DMS 273 (cell line): ENCODE measurements at regions not wholly inside any gene's neighbourhood (a gene's known extent, or its start where the extent isn't known, plus 50 kb on each side); places are given as distances from the start of the nearest gene placed in this dataset.

Experiments
- DNase-seq: peaks from one replicate; lab custom pipeline; 2025; ENCODE audit not compliant: unreplicated experiment; lab: John Stamatoyannopoulos, UW

GRCh38 chr6:113271437-113271836 lies 585.7 kb upstream of the MARCKS start:
- DNase-seq = no peak

DNA sequence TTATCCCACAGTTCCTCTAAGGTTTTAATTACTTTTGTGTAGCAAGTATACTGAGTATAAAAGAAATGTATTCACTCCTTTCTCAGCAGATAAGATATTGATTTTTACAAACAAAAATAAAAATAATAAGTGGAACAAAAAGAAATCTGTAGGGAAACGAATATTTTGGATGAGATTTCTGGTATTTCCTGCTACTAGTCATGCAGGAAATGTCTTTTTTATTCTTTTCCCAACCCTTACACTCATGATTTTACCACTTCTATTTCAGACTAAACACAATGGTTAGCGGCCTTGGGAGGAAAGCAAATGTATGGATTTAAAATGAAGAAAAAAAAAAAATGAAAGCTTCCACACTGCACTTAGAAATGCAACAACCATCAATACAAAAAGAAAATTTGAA lies 580.5 kb upstream of the MARCKS start:
- DNase-seq = no peak

GRCh38 chr6:113277111-113277510 lies 580.0 kb upstream of the MARCKS start:
- no peak for DNase-seq

- DNase-seq = no peak
Measured at GRCh38 chr6:113281014-113281413, 576.1 kb upstream of the MARCKS start.

- DNase-seq = no peak
Measured at GRCh38 chr6:113281431-113281830, 575.7 kb upstream of the MARCKS start.

- no peak for DNase-seq
Measured at GRCh38 chr6:113287396-113287795, 569.7 kb upstream of the MARCKS start.

DNA sequence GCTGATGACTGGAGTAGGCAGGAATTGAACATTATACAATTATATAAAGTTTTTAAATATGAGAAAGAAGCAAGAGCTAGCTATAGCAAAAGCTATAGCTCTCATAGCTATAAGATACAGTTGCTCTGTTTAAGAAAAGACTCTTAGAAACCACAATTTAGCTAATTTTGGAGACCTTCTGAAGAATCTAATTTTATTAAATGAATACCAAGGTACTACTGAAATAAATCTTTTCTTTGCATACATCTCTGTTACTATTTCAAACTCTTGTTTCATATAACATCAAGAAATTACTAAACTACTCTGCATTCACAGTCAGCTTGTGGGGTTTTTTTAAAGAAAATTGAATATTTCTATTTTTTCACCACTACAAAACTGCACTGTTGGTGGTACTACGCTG lies 568.7 kb upstream of the MARCKS start:
- DNase-seq = no peak

DNA sequence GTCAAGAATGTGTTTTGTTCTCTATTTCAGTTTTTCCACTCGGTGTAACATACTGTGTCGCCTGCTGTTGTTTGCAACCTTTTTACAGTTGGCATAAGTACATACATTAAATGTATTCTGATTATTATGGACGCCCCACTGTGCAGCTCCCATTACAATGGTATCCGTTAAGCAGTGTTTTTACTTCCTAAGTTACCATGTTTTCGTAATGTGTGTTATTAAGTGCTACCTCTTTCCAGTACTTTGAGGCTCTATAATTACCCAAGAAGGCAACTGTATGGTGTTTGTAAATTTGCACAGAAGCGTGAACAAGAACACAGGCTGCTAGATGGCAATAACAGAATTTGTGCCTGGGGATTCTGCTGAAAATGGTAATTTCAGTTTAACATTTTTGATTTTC lies 568.0 kb upstream of the MARCKS start:
- DNase-seq = peak; percentile 27

- DNase-seq = no peak
Measured at GRCh38 chr6:113290684-113291083, 566.5 kb upstream of the MARCKS start.

DNA sequence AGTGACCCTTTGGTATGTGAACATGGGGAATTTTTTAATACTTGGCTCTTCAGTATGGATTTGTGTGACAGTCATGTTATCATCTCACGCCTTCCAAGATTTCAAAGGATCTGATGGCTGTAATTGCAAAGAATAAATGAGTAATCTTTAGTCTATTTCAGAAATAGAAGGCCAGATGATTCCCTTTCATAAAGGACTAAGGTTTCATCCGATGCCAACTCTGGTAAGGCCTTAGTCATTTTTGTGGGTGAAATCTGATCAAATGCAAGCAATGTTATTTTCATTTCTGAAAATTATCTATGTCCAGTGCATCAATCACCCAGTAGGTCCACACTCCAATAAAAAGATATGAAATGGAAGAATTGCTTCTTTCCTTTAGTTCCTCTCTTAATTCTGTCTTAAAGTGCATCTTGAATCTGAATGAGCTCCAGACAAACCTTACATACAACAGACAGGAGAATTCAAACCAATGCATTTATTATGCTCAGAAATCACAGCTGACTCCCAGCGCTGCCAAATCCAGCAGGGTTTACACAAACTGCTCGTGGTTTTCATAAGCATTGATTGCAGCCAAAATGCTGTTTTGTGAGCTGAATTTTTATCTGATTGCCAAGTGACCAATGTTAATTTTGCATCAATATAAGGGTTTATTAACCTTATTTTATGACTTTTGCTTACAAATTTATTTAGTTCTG lies 565.2 kb upstream of the MARCKS start:
- no peak for DNase-seq

DNA sequence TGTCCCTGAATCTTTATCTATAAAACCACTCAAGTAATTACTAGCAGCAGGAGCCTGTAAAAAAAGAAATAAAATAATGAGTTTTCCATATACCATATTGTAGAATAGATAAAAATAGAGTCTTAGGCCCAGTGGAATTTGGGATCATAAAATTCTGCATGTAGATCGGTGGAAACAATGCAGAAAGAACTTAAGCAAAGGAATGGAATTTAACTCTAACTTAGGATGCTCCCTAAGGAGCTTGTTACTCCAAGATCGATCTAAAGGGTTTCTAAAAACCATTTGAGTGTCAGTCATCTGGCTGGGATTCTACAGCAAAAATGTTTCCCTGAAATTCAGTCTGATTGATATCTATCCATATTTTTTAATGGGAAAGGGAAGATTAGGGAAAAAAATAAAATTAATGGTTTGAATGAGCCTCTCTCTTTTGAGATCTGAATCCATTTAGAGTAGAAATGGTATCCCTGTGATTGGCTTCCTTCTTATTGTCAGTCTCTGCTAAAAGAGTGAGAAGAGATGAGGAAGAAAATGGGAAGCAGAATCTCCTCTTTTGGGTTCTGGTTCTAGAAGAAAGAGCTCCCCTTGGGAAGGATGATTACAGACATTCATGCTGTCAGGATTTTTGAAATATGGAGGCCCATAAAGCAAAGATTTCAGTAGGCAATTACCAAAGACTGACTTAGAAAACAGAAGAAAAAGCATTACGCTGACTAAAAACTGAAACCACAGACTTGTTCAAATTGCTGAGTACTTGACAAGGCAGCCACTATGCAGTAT lies 564.3 kb upstream of the MARCKS start:
- no peak for DNase-seq

DNA sequence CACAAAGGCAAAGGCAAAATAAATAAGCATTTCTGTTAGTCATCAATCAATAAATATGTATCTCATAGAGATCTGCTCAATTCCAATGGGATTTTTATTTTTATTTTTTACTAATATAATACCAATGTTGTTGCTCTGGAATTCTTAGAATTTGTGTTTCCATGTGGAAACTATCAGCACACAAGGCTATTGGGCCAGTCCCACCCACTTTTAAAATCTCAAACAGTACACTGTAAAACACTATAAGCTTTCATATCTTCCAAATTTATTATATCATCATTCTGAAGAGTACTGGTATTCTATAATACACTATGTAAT lies 563.8 kb upstream of the MARCKS start:
- DNase-seq = no peak

GRCh38 chr6:113299531-113299930 lies 557.6 kb upstream of the MARCKS start:
- peak; percentile 54 for DNase-seq

DNA sequence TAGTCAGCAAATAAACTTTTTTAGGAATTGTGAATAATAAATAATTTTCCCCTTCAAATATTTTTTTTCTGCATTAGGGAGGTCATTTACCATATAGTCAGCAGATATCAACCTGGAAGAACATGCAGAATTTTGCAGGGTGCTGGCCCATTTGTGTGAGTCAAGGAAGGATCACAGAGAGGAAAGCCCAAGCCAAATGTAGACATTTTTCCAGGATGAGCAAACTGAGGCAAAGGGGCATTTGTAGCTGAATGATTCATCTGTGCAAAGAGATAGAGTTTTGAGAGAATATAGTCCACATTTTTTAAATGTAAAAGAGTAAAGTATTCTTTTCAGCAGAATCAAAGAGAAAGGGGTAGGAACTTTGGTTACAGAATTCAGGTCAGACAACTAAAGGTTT lies 555.5 kb upstream of the MARCKS start:
- no peak for DNase-seq

DNA sequence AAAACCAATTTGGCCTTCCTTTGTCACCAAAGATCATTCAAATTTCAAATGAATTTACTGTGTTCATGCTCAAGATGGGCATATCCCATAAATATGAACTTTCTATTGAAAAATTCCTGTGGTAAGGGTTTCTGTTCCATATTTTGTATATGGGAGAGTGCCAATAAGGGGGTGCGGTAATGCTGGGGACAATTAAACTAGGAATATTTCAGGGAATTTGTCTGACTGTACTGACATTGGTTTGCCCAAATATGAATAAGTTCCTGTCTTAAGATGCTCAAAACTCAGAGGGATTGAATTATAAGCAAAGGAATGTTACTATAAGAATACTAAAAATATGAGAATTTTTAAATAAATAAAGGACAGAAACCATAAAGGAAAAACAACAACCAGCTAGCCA lies 553.0 kb upstream of the MARCKS start:
- no peak for DNase-seq

DNA sequence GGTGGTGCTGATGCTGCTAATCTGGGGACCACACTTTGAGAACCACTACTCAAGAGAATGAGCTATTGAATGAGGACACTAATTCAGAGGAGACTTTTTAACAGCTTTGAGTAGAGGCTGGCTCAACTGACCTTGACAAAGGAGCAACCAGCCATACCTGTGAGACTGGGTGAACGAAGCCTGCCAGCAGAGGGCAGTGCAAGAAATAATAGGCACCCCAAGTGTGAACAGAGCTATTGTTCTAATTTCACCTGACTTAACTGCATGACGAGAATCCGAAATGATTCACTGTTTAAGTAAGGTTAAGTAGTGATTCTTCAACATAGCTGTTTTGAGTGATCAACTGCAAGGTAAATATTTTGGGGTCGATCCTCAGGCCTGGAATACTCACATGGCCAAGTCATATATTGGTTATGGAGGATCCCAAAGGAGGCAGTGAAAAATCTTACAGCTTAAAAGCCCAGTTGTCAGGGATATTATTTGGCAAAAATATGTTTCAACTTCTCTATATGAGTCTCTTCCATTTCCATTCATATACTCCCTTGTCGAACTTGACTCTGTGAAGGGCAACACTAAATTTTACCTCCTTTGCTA lies 550.5 kb upstream of the MARCKS start:
- peak; percentile 62 for DNase-seq

DNA sequence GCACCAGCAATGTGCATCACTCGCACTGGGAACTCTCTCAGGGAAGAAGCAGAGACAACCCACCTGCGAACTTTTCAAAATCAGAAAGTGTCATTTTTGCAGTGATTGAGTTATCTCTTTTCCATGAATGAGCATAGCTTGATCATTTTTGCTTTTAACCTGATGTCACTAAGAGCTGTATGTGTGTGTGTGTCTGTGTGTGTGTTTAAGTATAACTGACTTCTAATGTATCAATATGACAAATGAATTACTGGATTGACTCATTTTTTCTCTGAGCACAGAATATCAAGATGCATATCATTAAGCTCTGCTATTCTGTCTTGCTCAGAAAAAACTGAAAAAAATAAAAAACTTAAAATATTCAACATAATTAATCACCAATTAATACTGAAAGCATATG lies 548.9 kb upstream of the MARCKS start:
- no peak for DNase-seq

GRCh38 chr6:113313841-113314240 lies 543.3 kb upstream of the MARCKS start:
- no peak for DNase-seq

- DNase-seq = no peak
Measured at GRCh38 chr6:113315165-113315564, 542.0 kb upstream of the MARCKS start.

DNA sequence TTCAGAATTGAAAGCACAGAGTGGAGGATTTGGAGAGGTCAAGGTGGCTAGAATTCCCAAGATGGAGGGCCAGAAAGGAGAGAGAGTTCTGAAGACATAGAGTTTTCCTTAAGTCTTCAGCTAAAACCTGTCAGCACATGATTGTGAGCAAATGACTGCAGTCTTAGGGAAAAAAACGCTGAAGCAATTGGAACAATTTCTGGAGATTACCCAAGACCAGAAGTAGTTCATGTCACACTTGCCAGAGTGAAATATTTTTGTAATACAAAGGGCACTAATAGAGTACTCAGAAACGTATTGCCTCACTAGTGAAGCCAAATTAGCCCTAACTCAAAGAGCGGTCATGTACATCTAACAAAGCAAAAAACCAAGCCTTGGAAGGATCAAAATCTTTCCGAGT lies 541.3 kb upstream of the MARCKS start:
- no peak for DNase-seq

GRCh38 chr6:113317442-113317841 lies 539.7 kb upstream of the MARCKS start:
- peak; percentile 10 for DNase-seq

- DNase-seq = no peak
Measured at GRCh38 chr6:113317891-113318574, 539.1 kb upstream of the MARCKS start.
